Ovary (tissue), 3 donors: ENCODE measurements at regions not wholly inside any gene's neighbourhood (a gene's known extent, or its start where the extent isn't known, plus 50 kb on each side); places are given as distances from the start of the nearest gene placed in this dataset.

Experiments used
- POLR2A ChIP-seq: fragments of 450-650 bp; IDR thresholded peaks from one replicate; pipeline ENCODE4 v1.6.1; 2017; ENCODE audit warnings: antibody characterized with exemption, mild to moderate bottlenecking, moderate library complexity
- TF ChIP-seq, protein P1 (sequence below), 3 donors: fragments of 450-650 bp in 2 of 3; fragments of 200-600 bp in 1 of 3; IDR thresholded peaks; one replicate each; pipeline versions ENCODE4 v1.5.1 to v1.8.0; 2016 to 2022; ENCODE audit warnings: antibody characterized with exemption in 3 of 3, mild to moderate bottlenecking in 1 of 3
- donor health status: DM: no; HTN: no; CAD: no.

GRCh38 chr3:74507691-74508090, 106.8 kb downstream of the CNTN3 start:
- no peak for TF ChIP-seq POLR2A
- TF ChIP-seq, protein P1, sequence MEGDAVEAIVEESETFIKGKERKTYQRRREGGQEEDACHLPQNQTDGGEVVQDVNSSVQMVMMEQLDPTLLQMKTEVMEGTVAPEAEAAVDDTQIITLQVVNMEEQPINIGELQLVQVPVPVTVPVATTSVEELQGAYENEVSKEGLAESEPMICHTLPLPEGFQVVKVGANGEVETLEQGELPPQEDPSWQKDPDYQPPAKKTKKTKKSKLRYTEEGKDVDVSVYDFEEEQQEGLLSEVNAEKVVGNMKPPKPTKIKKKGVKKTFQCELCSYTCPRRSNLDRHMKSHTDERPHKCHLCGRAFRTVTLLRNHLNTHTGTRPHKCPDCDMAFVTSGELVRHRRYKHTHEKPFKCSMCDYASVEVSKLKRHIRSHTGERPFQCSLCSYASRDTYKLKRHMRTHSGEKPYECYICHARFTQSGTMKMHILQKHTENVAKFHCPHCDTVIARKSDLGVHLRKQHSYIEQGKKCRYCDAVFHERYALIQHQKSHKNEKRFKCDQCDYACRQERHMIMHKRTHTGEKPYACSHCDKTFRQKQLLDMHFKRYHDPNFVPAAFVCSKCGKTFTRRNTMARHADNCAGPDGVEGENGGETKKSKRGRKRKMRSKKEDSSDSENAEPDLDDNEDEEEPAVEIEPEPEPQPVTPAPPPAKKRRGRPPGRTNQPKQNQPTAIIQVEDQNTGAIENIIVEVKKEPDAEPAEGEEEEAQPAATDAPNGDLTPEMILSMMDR (IDR thresholded peaks at IDR 0.05) = no peak
